Activated T-cell treated with anti-CD3 and anti-CD28 coated beads, Interleukin-2, amount 50 U/mL, for 48 hours (primary cell): ENCODE measurements at regions not wholly inside any gene's neighbourhood (a gene's known extent, or its start where the extent isn't known, plus 50 kb on each side); places are given as distances from the start of the nearest gene placed in this dataset.
"Not testable (repeated sequence)": the region's sequence is repeated elsewhere in the genome, so short reads cannot be mapped to it uniquely, and the experiment has no call there.

Experiments used
- DNase-seq, 2 experiments: peaks; one replicate each; pipeline ENCODE4 v3.0.0-alpha.2; 2020

- no peak for DNase-seq
Measured at GRCh38 chr14:106390401-106390800, 864.0 kb downstream of the TMEM121 start.

- no peak for DNase-seq
Measured at GRCh38 chr14:106390947-106391346, 864.6 kb downstream of the TMEM121 start.

- DNase-seq, result no peak
Measured at GRCh38 chr14:106393742-106394141, 867.4 kb downstream of the TMEM121 start.

- DNase-seq, result no peak
Measured at GRCh38 chr14:106395456-106396050, 869.2 kb downstream of the TMEM121 start.

GRCh38 chr14:106396999-106397398, 870.6 kb downstream of the TMEM121 start:
- no peak for DNase-seq

- DNase-seq, result peak in 1 of 2 experiments; percentile 51
Measured at GRCh38 chr14:106398931-106399331, 872.5 kb downstream of the TMEM121 start.

GRCh38 chr14:106401316-106401715, 874.9 kb downstream of the TMEM121 start:
- not testable (repeated sequence) for DNase-seq

- DNase-seq, result peak; percentile 81 to 82
Measured at GRCh38 chr14:106410229-106410628, 883.8 kb downstream of the TMEM121 start.

GRCh38 chr14:106414464-106414863, 888.1 kb downstream of the TMEM121 start:
- no peak for DNase-seq

GRCh38 chr14:106417224-106418049, 891.1 kb downstream of the TMEM121 start:
- DNase-seq, result peak; percentile 99 to 100

GRCh38 chr14:106419376-106419965, 893.1 kb downstream of the TMEM121 start:
- DNase-seq, result no peak

- DNase-seq, result peak; percentile 91 to 92
Measured at GRCh38 chr14:106421431-106422033, 895.1 kb downstream of the TMEM121 start.

- DNase-seq, result no peak
Measured at GRCh38 chr14:106422066-106422465, 895.7 kb downstream of the TMEM121 start.

GRCh38 chr14:106425150-106425549, 898.8 kb downstream of the TMEM121 start:
- DNase-seq, result not testable (repeated sequence)

GRCh38 chr14:106436310-106436905, 910.0 kb downstream of the TMEM121 start:
- peak; percentile 77 to 83 for DNase-seq

GRCh38 chr14:106442857-106443256, 916.5 kb downstream of the TMEM121 start:
- peak; percentile 69 to 72 for DNase-seq

- no peak for DNase-seq
Measured at GRCh38 chr14:106455026-106455425, 928.6 kb downstream of the TMEM121 start.

GRCh38 chr14:106459971-106460730, 933.8 kb downstream of the TMEM121 start:
- DNase-seq, result peak; percentile 82 to 83

GRCh38 chr14:106460916-106461315, 934.5 kb downstream of the TMEM121 start:
- no peak for DNase-seq

- DNase-seq, result not testable (repeated sequence)
Measured at GRCh38 chr14:106466483-106466882, 940.1 kb downstream of the TMEM121 start.

- not testable (repeated sequence) for DNase-seq
Measured at GRCh38 chr14:106468869-106469268, 942.5 kb downstream of the TMEM121 start.

GRCh38 chr14:106470028-106470427, 943.6 kb downstream of the TMEM121 start:
- not testable (repeated sequence) for DNase-seq
